Gastroesophageal sphincter (tissue), 4 donors: ENCODE measurements at regions not wholly inside any gene's neighbourhood (a gene's known extent, or its start where the extent isn't known, plus 50 kb on each side); places are given as distances from the start of the nearest gene placed in this dataset.

Experiments
- ATAC-seq: fragments of 150-250 bp; one replicate; pipeline ENCODE4 v1.9.1; 2016; ENCODE audit warnings: mild to moderate bottlenecking, moderate library complexity
- H3K27ac ChIP-seq, 4 donors: fragments of 200-600 bp; sonication (generic) in 3 of 4; 1 replicate in 3 of 4; 2 replicates in 1 of 4; pipeline ENCODE4 v1.5.1; 2016 to 2019
- H3K27me3 ChIP-seq: fragments of 200-600 bp; sonication (generic); one replicate; pipeline ENCODE4 v1.5.1; 2019
- H3K36me3 ChIP-seq, 2 donors: fragments of 200-600 bp; sonication (generic); one replicate each; pipeline ENCODE4 v1.5.1; 2019; ENCODE audit warnings: control low read depth in 1 of 2
- H3K4me1 ChIP-seq, 3 donors: fragments of 200-600 bp; sonication (generic); 1 replicate in 2 of 3; 2 replicates in 1 of 3; pipeline ENCODE4 v1.5.1; 2016 to 2019; ENCODE audit warnings: control low read depth in 2 of 3
- H3K4me3 ChIP-seq, 2 donors: fragments of 200-600 bp; sonication (generic); one replicate each; pipeline ENCODE4 v1.5.1; 2019; ENCODE audit warnings: mild to moderate bottlenecking in 1 of 2, moderate library complexity in 1 of 2
- H3K9me3 ChIP-seq, 3 donors: fragments of 200-600 bp; sonication (generic); one replicate each; pipeline ENCODE4 v1.5.1; 2017 to 2019; ENCODE audit warnings: control low read depth in 2 of 3
- EP300 ChIP-seq: sonication (generic); formaldehyde crosslinking; IDR thresholded peaks from one replicate; pipeline ENCODE4 v1.6.1; 2017; ENCODE audit warnings: antibody characterized with exemption, mild to moderate bottlenecking
- POLR2A ChIP-seq, 2 donors: fragments of 450-650 bp; IDR thresholded peaks; one replicate each; pipeline ENCODE4 v1.6.1; 2017; ENCODE audit warnings: antibody characterized with exemption in 2 of 2, mild to moderate bottlenecking in 2 of 2, moderate library complexity in 1 of 2
- POLR2AphosphoS5 ChIP-seq: sonication (generic); formaldehyde crosslinking; IDR thresholded peaks from one replicate; pipeline ENCODE4 v1.6.1; 2017; ENCODE audit warnings: antibody characterized with exemption
- WGBS, 2 donors: methylation state at CpG; one replicate each; pipeline ENCODE4 v1.1.5; 2018; ENCODE audit warnings: low coverage in 1 of 2; 5-methylcytosine and 5-hydroxymethylcytosine counted together
- TF ChIP-seq, protein P1 (sequence below), 4 experiments: fragments of 200-600 bp in 2 of 4; fragments of 450-650 bp in 2 of 4; sonication (generic) in 1 of 4; IDR thresholded peaks; one replicate each; pipeline ENCODE4 v1.5.1; 2017 to 2019; ENCODE audit warnings: antibody characterized with exemption in 4 of 4, mild to moderate bottlenecking in 2 of 4, moderate library complexity in 2 of 4

DNA sequence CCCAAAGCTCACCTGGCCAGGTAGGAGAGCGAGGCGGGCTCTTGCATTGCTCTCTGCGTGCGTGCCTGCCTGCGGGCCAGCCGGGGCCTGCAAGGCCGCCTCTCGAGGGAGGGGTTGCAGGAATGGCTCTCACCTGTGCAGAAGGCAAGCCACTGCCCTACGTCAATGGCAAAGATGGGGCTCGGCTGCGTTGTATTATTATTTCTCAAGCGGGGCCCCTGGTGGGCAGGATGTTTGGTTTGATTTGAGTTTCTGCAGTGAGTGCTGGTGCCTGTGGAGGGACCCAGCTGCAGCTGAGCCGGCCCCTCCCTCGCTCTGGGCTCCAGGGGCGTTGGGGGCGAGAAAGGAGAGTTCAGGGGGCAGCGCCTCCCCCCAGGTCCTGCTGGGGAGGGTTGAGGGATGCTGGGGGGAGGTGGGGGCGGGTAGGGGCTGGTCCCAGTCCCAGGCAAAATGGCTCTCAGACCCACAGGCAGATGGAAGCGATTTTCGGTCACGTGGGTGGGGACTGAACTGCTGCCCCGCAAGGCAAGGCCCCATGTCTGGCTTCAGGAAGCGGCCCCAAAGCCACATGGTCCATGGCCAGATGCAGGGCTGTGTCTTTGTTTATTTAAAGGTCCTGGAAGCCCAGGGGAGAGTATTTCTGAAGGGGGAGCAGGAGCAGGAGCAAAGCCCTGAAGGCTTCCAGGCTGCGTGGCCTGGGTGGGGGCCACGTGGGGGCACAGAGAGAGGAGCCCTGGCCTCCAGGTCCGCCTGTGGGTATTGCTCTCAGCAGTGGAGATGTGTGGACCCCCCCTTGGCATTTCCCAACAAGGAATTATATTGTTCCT is 338.8 kb downstream of the SEC14L1 start:
- no peak for ATAC-seq
- no peaks in the 10 kb centered on the region for H3K27me3 ChIP-seq
- H3K9me3 ChIP-seq, result no peaks in the 10 kb centered on the region
- peak overlapping the region; percentile 0 to 94 (median 89) for H3K27ac ChIP-seq
- 60% methylated on average over 7 of the region's 26 CpGs; no CpG with 5 or more reads in 1 of the 2 donors for WGBS, 2 donors
- peaks cover 22 to 93% (median 63%) of the 10 kb centered on the region in 3 donors for H3K4me1 ChIP-seq
- TF ChIP-seq POLR2AphosphoS5 (no peak), EP300 (no peak), POLR2A (IDR thresholded peaks at IDR 0.05) (no peak)
- TF ChIP-seq, protein P1, sequence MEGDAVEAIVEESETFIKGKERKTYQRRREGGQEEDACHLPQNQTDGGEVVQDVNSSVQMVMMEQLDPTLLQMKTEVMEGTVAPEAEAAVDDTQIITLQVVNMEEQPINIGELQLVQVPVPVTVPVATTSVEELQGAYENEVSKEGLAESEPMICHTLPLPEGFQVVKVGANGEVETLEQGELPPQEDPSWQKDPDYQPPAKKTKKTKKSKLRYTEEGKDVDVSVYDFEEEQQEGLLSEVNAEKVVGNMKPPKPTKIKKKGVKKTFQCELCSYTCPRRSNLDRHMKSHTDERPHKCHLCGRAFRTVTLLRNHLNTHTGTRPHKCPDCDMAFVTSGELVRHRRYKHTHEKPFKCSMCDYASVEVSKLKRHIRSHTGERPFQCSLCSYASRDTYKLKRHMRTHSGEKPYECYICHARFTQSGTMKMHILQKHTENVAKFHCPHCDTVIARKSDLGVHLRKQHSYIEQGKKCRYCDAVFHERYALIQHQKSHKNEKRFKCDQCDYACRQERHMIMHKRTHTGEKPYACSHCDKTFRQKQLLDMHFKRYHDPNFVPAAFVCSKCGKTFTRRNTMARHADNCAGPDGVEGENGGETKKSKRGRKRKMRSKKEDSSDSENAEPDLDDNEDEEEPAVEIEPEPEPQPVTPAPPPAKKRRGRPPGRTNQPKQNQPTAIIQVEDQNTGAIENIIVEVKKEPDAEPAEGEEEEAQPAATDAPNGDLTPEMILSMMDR (IDR thresholded peaks at IDR 0.05), result no peak
- H3K36me3 ChIP-seq, result peaks cover 0 to 26% of the 10 kb centered on the region in 2 donors
- H3K4me3 ChIP-seq, result no peak overlapping the region

DNA sequence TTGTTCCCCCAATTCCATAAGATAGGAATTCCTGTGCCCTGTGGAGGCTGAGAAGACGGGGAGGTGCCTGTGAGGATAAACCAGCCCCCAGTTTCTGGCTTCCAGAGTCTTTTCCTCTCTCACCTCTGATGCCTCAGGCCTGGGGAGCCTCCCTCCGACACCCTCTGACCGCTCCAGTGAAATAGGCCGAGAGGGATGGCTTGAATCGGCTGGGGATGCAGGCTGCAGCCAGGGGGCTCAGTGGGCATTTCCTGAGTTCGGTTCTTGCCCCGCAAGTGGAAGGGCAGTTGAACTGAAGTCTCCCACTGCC is 339.4 kb downstream of the SEC14L1 start:
- WGBS, 2 donors, result 79% methylated on average over 2 of the region's 7 CpGs; no CpG with 5 or more reads in 1 of the 2 donors
- H3K36me3 ChIP-seq, result peaks cover 0 to 26% of the 10 kb centered on the region in 2 donors
- no peak overlapping the region for H3K4me3 ChIP-seq
- peak overlapping the region; percentile 21 to 94 (median 89) for H3K27ac ChIP-seq
- H3K27me3 ChIP-seq, result no peaks in the 10 kb centered on the region
- no peaks in the 10 kb centered on the region for H3K9me3 ChIP-seq
- peaks cover 21 to 87% (median 58%) of the 10 kb centered on the region in 3 donors for H3K4me1 ChIP-seq
- TF ChIP-seq POLR2AphosphoS5, result no peak
- no peak for TF ChIP-seq EP300
- TF ChIP-seq, protein P1 (IDR thresholded peaks at IDR 0.05), result peak in 1 of 4 experiments; percentile 17
- no peak for TF ChIP-seq POLR2A (IDR thresholded peaks at IDR 0.05)
- no peak for ATAC-seq

DNA sequence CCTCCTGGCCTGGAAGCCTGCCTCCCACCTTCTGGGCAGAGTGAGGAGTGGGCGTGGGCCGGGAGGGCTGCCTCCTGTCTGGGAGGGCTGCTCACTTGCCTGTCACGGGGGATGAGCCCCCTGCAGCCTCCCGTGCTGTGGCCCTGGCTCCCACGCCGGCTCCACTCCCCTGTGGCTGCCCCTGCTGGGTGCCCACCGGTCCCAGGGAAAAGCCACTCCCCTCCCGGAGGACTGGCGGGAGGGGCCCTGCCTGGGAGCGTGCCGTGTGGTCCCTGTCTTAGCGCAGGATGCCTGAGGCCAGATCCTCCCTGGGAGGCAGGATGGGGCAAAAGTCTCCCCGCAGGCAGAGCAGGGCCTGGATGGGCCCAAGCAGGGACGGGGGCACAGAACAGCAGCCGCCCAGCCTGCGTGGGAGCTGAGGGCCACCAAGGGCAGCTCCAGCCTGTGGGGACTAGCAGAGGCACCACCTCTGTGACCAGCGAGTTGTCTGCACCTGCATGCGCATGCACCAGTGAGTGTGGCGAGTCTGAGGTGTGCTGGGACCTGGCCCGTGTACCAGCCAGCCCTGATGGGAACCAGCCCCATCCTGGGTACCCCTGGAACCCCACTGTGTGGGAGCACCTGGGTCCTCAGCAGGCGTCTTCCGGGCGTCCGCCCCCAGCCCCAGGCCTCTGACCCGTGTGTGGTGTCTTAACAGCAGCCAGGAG is 339.9 kb downstream of the SEC14L1 start:
- Histone ChIP-seq H3K27me3 (no peaks in the 10 kb centered on the region), H3K36me3 (peaks cover 0 to 26% of the 10 kb centered on the region in 2 donors), H3K4me3 (no peak overlapping the region), H3K4me1 (peaks cover 19 to 82% (median 53%) of the 10 kb centered on the region in 3 donors), H3K27ac (peak overlapping the region; percentile 21 to 94 (median 89)), H3K9me3 (no peaks in the 10 kb centered on the region)
- WGBS, 2 donors, result 90% methylated on average over 4 of the region's 25 CpGs; no CpG with 5 or more reads in 1 of the 2 donors
- no peak for ATAC-seq
- TF ChIP-seq POLR2A (IDR thresholded peaks at IDR 0.05), result no peak
- TF ChIP-seq, protein P1 (IDR thresholded peaks at IDR 0.05), result no peak
- no peak for TF ChIP-seq POLR2AphosphoS5
- TF ChIP-seq EP300, result no peak

DNA sequence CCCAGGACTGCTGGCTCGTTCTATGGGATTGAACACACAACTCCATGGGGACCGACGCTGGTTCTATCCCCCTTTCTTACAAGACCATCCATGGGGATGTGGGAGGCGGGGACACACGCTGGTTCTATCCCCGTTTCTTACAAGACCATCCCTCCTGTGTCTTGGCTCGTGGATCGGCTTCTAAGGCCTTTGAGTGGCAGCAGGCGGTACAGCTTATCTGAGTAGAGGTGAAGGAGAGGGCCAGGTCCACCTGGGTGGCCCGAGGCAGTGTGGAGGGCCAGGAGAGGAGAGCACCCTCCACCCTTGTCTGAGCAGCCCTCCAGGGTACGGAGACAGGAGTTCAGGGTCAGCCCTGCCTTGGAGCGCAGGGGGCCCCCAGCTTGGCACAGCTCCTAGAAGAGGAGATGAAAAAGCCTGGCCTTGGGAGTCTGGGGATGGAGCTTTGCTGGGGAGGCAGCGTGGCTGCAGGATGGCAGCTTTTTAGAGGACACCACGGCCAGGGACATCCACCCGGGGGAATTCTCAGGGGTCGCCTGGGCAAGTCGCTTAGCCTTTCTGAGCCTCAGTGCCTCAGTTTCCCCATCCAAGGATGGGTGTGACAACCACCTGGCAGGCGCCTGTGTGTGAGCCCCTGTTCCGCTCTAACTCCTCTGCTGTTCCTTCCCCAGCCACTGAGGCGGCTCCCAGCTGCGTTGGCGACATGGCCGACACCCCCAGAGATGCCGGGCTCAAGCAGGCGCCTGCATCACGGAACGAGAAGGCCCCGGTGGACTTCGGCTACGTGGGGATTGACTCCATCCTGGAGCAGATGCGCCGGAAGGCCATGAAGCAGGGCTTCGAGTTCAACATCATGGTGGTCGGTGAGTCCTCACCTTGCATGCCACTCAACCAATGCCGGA is 341.0 kb downstream of the SEC14L1 start:
- H3K27ac ChIP-seq, result peak overlapping the region in 3 of 4 donors; percentile 87 to 94 (median 91)
- WGBS, 2 donors, result no CpG with 5 or more reads among the region's 35 CpGs

More for the DNA sequence above, 341.0 kb downstream of the SEC14L1 start:
- H3K36me3 ChIP-seq, result peaks cover 0 to 28% of the 10 kb centered on the region in 2 donors
- H3K27me3 ChIP-seq, result no peaks in the 10 kb centered on the region
- peaks cover 13 to 72% (median 42%) of the 10 kb centered on the region in 3 donors for H3K4me1 ChIP-seq
- no peaks in the 10 kb centered on the region for H3K9me3 ChIP-seq
- H3K4me3 ChIP-seq, result no peak overlapping the region
- ATAC-seq, result no peak
- TF ChIP-seq, protein P1 (IDR thresholded peaks at IDR 0.05), result no peak
- TF ChIP-seq POLR2AphosphoS5, result no peak
